Activated CD4-positive, alpha-beta memory T cell treated with anti-CD3 and anti-CD28 coated beads for 36 hours (primary cell): ENCODE measurements at regions not wholly inside any gene's neighbourhood (a gene's known extent, or its start where the extent isn't known, plus 50 kb on each side); places are given as distances from the start of the nearest gene placed in this dataset.

Source experiments
- CTCF ChIA-PET: fragments of 350-600 bp; sonication (Branson Sonifier 250); formaldehyde crosslinking; loops from one replicate; lab custom pipeline; 2021; ENCODE audit warnings: antibody characterized with exemption, inconsistent platforms; lab: Charles Lee
- POLR2A ChIA-PET: fragments of 350-600 bp; sonication (Branson Sonifier 250); formaldehyde crosslinking; loops from one replicate; lab custom pipeline; 2021; ENCODE audit warnings: antibody characterized with exemption; lab: Charles Lee
- DNase-seq: peaks from one replicate; pipeline ENCODE4 v3.0.0-alpha.2; 2020
- H3K27ac Mint-ChIP-seq: one replicate; pipeline ENCODE4 v1.8.0; 2021; ENCODE audit warnings: mixed read lengths
- H3K27me3 Mint-ChIP-seq: one replicate; pipeline ENCODE4 v1.8.0; 2021; ENCODE audit warnings: mixed read lengths
- H3K36me3 Mint-ChIP-seq: one replicate; pipeline ENCODE4 v1.8.0; 2021; ENCODE audit warnings: mixed read lengths
- H3K4me1 Mint-ChIP-seq: one replicate; pipeline ENCODE4 v1.8.0; 2021; ENCODE audit warnings: low read depth, mixed read lengths
- H3K4me3 Mint-ChIP-seq: one replicate; pipeline ENCODE4 v1.8.0; 2021; ENCODE audit warnings: mild to moderate bottlenecking, mixed read lengths
- H3K9me3 Mint-ChIP-seq: one replicate; pipeline ENCODE4 v1.8.0; 2021; ENCODE audit warnings: mixed read lengths
- intact Hi-C: fragments of 100-400 bp; cut with micrococcal nuclease; formaldehyde crosslinking; loops from one replicate; pipeline ENCODE4 v1.15.1; 2023

GRCh38 chr1:54497338-54497737 lies 50.7 kb upstream of the ACOT11 start:
- peaks cover 8% of the 10 kb centered on the region for H3K4me1 Mint-ChIP-seq
- H3K36me3 Mint-ChIP-seq: no peaks in the 10 kb centered on the region
- H3K9me3 Mint-ChIP-seq: no peaks in the 10 kb centered on the region
- intact Hi-C loops: no loop called here
- H3K27me3 Mint-ChIP-seq: peaks cover 36% of the 10 kb centered on the region
- ChIA-PET CTCF (no interaction called here), POLR2A (no interaction called here)
- no peak overlapping the region for H3K4me3 Mint-ChIP-seq
- H3K27ac Mint-ChIP-seq: no peak overlapping the region
- DNase-seq: no peak

GRCh38 chr1:54495954-54496353 lies 52.1 kb upstream of the ACOT11 start:
- POLR2A ChIA-PET: no interaction called here
- Mint-ChIP-seq H3K36me3 (no peaks in the 10 kb centered on the region), H3K4me1 (peaks cover 8% of the 10 kb centered on the region), H3K27ac (no peak overlapping the region), H3K4me3 (no peak overlapping the region), H3K9me3 (no peaks in the 10 kb centered on the region), H3K27me3 (peaks cover 30% of the 10 kb centered on the region)
- DNase-seq: no peak
- CTCF ChIA-PET: no interaction called here
- intact Hi-C loops: no loop called here

GRCh38 chr1:54493608-54494007 lies 54.4 kb upstream of the ACOT11 start:
- intact Hi-C loops: no loop called here
- H3K4me3 Mint-ChIP-seq: no peak overlapping the region
- POLR2A ChIA-PET: no interaction called here

GRCh38 chr1:54490361-54491248 lies 57.4 kb upstream of the ACOT11 start:
- ChIA-PET POLR2A (no interaction called here), CTCF (interaction anchor here (0.9 to 4.8 kb wide), 12 partner anchors 12 to 421 kb away, joined by 4 to 57 read pairs (median 6); no protein-coding TSS in a partner anchor)
- H3K27ac Mint-ChIP-seq: no peak overlapping the region
- H3K4me3 Mint-ChIP-seq: no peak overlapping the region
- intact Hi-C loops: no loop called here
- peaks cover 26% of the 10 kb centered on the region for H3K4me1 Mint-ChIP-seq
- H3K9me3 Mint-ChIP-seq: no peaks in the 10 kb centered on the region
- peaks cover 6% of the 10 kb centered on the region for H3K27me3 Mint-ChIP-seq
- DNase-seq: no peak
- no peaks in the 10 kb centered on the region for H3K36me3 Mint-ChIP-seq

More at GRCh38 chr1:54493608-54494007, 54.4 kb upstream of the ACOT11 start:
- Mint-ChIP-seq H3K9me3 (no peaks in the 10 kb centered on the region), H3K27ac (no peak overlapping the region), H3K27me3 (peaks cover 20% of the 10 kb centered on the region), H3K4me1 (peaks cover 4% of the 10 kb centered on the region), H3K36me3 (no peaks in the 10 kb centered on the region)
- CTCF ChIA-PET: no interaction called here
- DNase-seq: no peak

- ChIA-PET CTCF (interaction anchor here (0.5 to 4.8 kb wide), 46 partner anchors 9 to 652 kb away, joined by 3 to 57 read pairs (median 5); partner anchors contain the start of genes ACOT11, CYB5RL, MRPL37 and NDC1), POLR2A (interaction anchor here (0.6 to 4.1 kb wide), 3 partner anchors 83 to 330 kb away, joined by 3 to 22 read pairs (median 3); partner anchors contain the start of gene SSBP3)
- no peak for DNase-seq
- peak overlapping the region; percentile 81 for H3K4me3 Mint-ChIP-seq
- peaks cover 27% of the 10 kb centered on the region for H3K4me1 Mint-ChIP-seq
- intact Hi-C loops: loop anchor here (1.0 to 10.0 kb wide), 8 partner anchors 129 to 437 kb away; partner anchors contain the start of genes TCEANC2 and TMEM59
- peak overlapping the region; percentile 25 for H3K27ac Mint-ChIP-seq
- H3K27me3 Mint-ChIP-seq: peaks cover 6% of the 10 kb centered on the region
- H3K36me3 Mint-ChIP-seq: no peaks in the 10 kb centered on the region
- no peaks in the 10 kb centered on the region for H3K9me3 Mint-ChIP-seq
Observed at GRCh38 chr1:54489627-54490250, 58.3 kb upstream of the ACOT11 start.

- H3K4me1 Mint-ChIP-seq: peaks cover 27% of the 10 kb centered on the region
- peak overlapping the region; percentile 47 for H3K27ac Mint-ChIP-seq
- no peaks in the 10 kb centered on the region for H3K36me3 Mint-ChIP-seq
- POLR2A ChIA-PET: interaction anchor here (0.6 to 4.1 kb wide), 3 partner anchors 82 to 331 kb away, joined by 3 to 22 read pairs (median 3); partner anchors contain the start of gene SSBP3
- CTCF ChIA-PET: interaction anchor here (0.5 to 4.8 kb wide), 52 partner anchors 10 to 651 kb away, joined by 3 to 57 read pairs (median 4); partner anchors contain the start of genes ACOT11, CYB5RL, MRPL37 and NDC1
- intact Hi-C loops: loop anchor here (1.0 to 10.0 kb wide), 11 partner anchors 82 to 437 kb away; partner anchors contain the start of genes CYB5RL, MRPL37, TCEANC2 and TMEM59
- peak overlapping the region; percentile 81 for H3K4me3 Mint-ChIP-seq
- no peaks in the 10 kb centered on the region for H3K9me3 Mint-ChIP-seq
- H3K27me3 Mint-ChIP-seq: peaks cover 6% of the 10 kb centered on the region
- DNase-seq: peak; percentile 76
Observed at GRCh38 chr1:54488779-54489626, 59.0 kb upstream of the ACOT11 start.

GRCh38 chr1:54488065-54488750 lies 59.8 kb upstream of the ACOT11 start:
- peaks cover 2% of the 10 kb centered on the region for H3K27me3 Mint-ChIP-seq
- H3K4me1 Mint-ChIP-seq: peaks cover 27% of the 10 kb centered on the region
- H3K36me3 Mint-ChIP-seq: no peaks in the 10 kb centered on the region
- no peaks in the 10 kb centered on the region for H3K9me3 Mint-ChIP-seq
- DNase-seq: peak; percentile 83
- H3K27ac Mint-ChIP-seq: peak overlapping the region; percentile 72
- ChIA-PET POLR2A (interaction anchor here (4.1 kb wide), 1 partner anchor 81 kb away, joined by 22 read pairs; the partner anchor contains the start of gene SSBP3), CTCF (interaction anchor here (0.6 to 4.8 kb wide), 20 partner anchors 9 to 610 kb away, joined by 3 to 57 read pairs (median 6); partner anchors contain the start of genes CYB5RL, MRPL37, SSBP3 and TTC22)
- intact Hi-C loops: loop anchor here (1.0 to 10.0 kb wide), 10 partner anchors 81 to 436 kb away; partner anchors contain the start of genes CYB5RL, MRPL37, TCEANC2 and TMEM59
- peak overlapping the region; percentile 81 for H3K4me3 Mint-ChIP-seq

GRCh38 chr1:54487571-54488050 lies 60.4 kb upstream of the ACOT11 start:
- Mint-ChIP-seq H3K4me1 (peaks cover 27% of the 10 kb centered on the region), H3K27ac (peak overlapping the region; percentile 67), H3K9me3 (no peaks in the 10 kb centered on the region), H3K4me3 (peak overlapping the region; percentile 63), H3K36me3 (no peaks in the 10 kb centered on the region), H3K27me3 (peaks cover 2% of the 10 kb centered on the region)
- ChIA-PET CTCF (interaction anchor here (0.7 to 4.8 kb wide), 5 partner anchors 9 to 438 kb away, joined by 3 to 41 read pairs (median 4); no protein-coding TSS in a partner anchor), POLR2A (interaction anchor here (4.1 kb wide), 1 partner anchor 81 kb away, joined by 22 read pairs; the partner anchor contains the start of gene SSBP3)
- intact Hi-C loops: loop anchor here (1.0 to 10.0 kb wide), 10 partner anchors 80 to 435 kb away; partner anchors contain the start of genes CYB5RL, MRPL37, TCEANC2 and TMEM59
- no peak for DNase-seq

GRCh38 chr1:54486907-54487306 lies 61.1 kb upstream of the ACOT11 start:
- Mint-ChIP-seq H3K4me3 (no peak overlapping the region), H3K27ac (no peak overlapping the region), H3K4me1 (peaks cover 28% of the 10 kb centered on the region), H3K36me3 (no peaks in the 10 kb centered on the region), H3K9me3 (no peaks in the 10 kb centered on the region), H3K27me3 (peaks cover 2% of the 10 kb centered on the region)
- intact Hi-C loops: loop anchor here (5.0 to 10.0 kb wide), 4 partner anchors 202 to 435 kb away; partner anchors contain the start of genes TCEANC2 and TMEM59
- ChIA-PET POLR2A (interaction anchor here (4.1 kb wide), 1 partner anchor 80 kb away, joined by 22 read pairs; the partner anchor contains the start of gene SSBP3), CTCF (interaction anchor here (0.6 to 4.8 kb wide), 8 partner anchors 8 to 527 kb away, joined by 3 to 41 read pairs (median 3); no protein-coding TSS in a partner anchor)
- no peak for DNase-seq

- no peaks in the 10 kb centered on the region for H3K36me3 Mint-ChIP-seq
- H3K27me3 Mint-ChIP-seq: peaks cover 2% of the 10 kb centered on the region
- CTCF ChIA-PET: no interaction called here
- H3K4me1 Mint-ChIP-seq: peaks cover 42% of the 10 kb centered on the region
- H3K9me3 Mint-ChIP-seq: no peaks in the 10 kb centered on the region
- DNase-seq: no peak
- H3K4me3 Mint-ChIP-seq: no peak overlapping the region
- H3K27ac Mint-ChIP-seq: no peak overlapping the region
- intact Hi-C loops: loop anchor here (5.0 to 10.0 kb wide), 4 partner anchors 201 to 433 kb away; partner anchors contain the start of genes TCEANC2 and TMEM59
- POLR2A ChIA-PET: no interaction called here
Observed at GRCh38 chr1:54485416-54485815, 62.6 kb upstream of the ACOT11 start.
